Forelimb muscle (tissue), 1 donor: ENCODE measurements at regions not wholly inside any gene's neighbourhood (a gene's known extent, or its start where the extent isn't known, plus 50 kb on each side); places are given as distances from the start of the nearest gene placed in this dataset.

Experiments used
- DNase-seq: peaks from one replicate; pipeline ENCODE4 v3.0.0-alpha.2; 2013; ENCODE audit warnings: low read depth

DNA sequence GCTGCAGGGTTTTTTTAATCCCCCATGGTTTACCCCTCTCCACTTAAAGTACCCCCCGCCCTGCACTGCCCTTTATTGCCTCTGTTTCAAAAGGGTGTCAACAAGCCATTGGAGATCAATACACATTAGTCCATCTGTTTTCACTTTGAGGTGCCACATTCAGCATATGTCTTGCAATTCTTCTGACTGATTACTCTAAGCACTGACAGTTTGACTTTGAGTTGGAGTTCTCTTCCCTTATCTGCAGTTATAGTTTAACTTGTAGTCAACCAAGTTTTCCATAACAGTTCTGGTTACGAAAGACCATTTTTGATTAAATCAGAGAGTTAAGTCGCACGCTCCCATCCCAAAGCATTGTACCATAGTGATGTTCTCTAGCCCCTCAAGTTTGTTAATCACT, 260.8 kb upstream of the TBX3 start:
- DNase-seq: no peak

- no peak for DNase-seq
These were observed 259.6 kb upstream of the TBX3 start for GRCh38 chr12:114943601-114944000.

GRCh38 chr12:114938487-114939210, 254.7 kb upstream of the TBX3 start:
- DNase-seq: no peak

DNA sequence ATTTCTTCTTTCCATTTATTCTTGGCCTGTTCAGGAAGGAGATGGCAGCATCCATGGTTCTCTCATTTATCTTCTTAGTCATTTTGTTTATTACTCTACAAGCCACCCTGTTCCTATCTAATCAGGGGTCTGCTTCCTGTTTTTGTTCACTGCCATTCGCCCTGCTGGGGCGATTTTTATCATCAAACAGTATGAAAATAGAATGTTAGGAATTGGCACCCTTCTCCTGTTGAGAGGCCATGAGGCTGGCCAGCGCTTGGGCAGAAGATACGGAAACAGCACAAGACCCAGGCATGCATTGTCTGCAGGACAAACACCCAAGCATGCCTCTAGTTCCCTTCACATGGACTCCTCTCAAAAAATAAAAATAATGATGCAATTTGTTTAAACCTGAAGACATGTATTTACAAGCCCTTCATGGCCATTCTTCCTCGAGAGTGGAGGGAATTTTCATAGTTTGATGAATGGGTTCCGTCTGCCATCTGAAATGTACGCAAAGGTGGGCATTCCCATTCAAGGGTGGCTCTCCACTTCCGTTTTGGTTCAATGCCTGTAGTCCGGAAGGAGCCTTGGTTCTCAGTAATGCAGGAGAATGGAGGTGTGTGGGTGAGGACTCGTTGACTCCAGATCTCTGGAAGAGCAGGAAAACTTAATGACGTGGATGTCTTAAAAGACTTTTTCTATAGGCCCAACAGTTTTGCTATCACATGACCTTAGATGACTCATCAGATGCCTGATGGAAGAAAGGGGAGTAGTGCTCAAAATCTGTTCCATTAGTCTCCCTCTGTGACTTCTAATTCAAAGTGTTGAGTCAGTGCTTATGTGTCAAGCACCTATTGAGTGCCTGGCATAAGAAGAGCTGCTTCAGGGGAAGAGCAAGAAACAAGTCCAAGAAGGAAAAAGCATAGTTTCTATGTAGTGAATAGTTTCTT, 252.4 kb upstream of the TBX3 start:
- DNase-seq: no peak

GRCh38 chr12:114935658-114936057, 251.7 kb upstream of the TBX3 start:
- no peak for DNase-seq

DNA sequence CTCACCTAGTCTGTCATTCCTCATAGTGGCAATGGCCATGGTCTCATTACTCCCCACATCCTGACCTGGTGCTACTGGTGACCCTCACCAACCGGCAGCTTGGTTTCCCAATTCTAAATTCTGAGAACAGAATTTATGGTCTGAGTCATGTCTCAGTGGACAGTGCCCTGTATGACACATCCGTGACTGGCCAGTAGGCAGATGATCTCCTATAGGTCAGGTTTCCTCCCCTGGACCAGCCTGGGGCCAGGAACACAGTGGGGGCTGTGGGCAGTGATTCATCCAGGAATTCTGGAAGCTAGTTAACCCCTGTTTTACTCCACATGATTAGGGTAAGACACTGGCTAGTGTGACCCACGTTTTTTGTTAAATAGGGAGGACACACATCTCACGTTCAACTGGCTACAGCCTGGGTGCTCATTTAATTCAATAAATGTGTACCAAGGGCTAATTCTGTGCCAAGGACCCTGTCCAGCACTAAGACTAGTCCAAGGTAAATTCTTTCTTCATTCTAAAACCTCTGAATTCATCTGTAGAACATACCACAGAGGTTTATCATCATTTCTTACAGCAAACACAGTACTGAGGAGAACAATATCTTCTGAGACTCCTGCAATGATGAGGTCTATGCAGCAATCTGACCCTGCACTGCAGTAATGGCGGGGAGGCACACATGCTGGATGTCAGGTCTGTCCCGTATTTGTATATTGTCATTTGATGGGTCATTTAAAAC, 249.6 kb upstream of the TBX3 start:
- DNase-seq: no peak

DNA sequence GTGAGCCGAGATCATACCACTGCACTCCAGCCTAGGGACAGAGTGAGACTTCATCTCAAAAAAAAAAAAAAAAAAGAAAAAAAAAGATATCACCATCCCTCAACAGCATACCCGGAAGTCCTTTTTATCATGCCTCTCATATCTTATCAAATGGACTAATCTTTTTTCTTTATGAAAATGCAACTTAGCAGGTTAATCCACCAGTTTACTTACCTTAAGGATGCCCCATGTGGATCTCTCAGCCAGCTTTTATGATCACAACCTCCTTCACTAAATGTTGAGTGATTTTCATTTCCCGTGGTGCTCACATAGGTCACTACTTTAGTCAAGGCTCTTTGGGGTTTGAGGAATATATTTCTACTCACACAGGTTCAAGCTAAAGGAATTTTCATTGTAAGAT, 248.8 kb upstream of the TBX3 start:
- DNase-seq: no peak

DNA sequence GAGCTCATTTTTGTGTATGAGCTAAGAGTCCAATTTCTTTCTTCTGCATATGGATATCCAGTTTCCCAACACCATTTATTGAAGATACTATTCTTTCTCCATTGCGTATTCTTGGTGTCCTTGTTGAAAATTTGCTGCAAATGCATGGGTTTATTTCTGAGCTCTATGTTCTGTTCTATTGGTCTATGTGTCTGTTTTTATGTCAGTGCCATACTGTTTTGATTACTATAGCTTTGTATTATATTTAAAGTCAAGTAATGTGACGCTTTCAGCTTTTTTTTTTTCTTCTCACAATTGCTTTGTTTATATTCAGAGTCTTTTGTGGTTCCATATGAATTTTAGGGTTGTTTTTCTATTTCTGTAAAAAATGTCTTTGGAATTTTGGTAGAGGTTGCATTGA, 247.1 kb upstream of the TBX3 start:
- no peak for DNase-seq

DNA sequence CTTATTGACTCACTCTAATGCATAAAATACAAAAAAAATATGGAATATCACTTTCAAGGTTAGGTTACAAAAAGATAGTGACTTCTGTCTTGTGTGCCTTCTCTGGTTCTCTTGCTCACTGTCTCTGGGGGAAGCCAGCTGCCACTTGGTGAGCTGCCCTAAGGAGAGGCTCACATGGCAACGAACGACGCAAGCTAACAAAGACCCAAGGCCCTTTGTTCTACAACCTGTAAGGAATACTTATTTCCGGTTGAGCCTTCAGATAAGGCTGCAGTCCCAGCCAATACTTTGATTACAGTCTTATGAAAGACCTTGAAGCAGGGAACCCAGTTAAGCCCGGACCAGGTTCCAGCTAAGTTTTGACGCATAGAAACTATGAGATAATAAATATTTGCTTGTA, 242.4 kb upstream of the TBX3 start:
- no peak for DNase-seq

- DNase-seq: no peak
These were observed 241.0 kb upstream of the TBX3 start for GRCh38 chr12:114924946-114925475.

GRCh38 chr12:114921781-114922180, 237.8 kb upstream of the TBX3 start:
- DNase-seq: no peak

- DNase-seq: peak; percentile 62
These were observed 237.0 kb upstream of the TBX3 start for GRCh38 chr12:114920771-114921554.

DNA sequence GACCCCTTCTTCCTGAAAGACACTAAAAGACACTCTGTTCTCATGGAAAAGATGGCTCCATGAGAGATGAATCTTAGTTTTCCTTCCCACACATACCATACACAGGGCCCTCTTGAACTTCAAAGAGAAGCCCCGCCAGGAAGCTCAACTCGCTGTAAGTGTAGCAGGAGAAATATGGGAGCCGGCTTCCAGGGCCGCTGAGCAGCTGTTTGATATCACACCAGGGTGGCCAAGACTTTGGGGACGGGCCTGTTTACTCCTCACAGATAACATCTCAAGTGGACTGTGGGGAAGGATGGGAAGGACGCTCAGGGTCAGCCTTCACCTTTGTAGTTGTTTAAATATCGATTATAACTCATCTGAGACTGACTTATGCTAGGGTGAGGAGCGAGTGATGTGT, 235.5 kb upstream of the TBX3 start:
- no peak for DNase-seq

- no peak for DNase-seq
These were observed 234.7 kb upstream of the TBX3 start for GRCh38 chr12:114918535-114919233.

DNA sequence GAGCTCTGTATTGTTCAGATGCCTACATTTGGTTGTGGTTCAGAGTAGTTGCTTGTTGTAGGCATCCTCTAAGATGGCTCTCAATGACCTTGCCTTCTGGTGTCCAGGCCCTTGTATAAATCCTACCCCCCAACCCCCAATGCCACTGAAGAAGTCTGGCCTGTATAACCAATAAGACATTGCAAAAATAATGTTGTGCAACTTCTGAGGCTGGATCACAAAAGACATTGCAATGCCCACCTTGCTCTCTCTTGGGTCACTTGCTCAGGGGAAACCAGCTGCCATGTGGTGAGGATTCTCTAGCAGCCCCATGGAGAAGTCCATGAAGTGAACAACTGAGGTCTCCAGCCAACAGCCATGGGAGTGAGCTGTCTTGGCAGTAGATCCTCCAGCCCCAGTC, 234.0 kb upstream of the TBX3 start:
- DNase-seq: no peak

GRCh38 chr12:114917307-114917706, 233.3 kb upstream of the TBX3 start:
- no peak for DNase-seq

GRCh38 chr12:114916541-114916940, 232.6 kb upstream of the TBX3 start:
- DNase-seq: no peak

DNA sequence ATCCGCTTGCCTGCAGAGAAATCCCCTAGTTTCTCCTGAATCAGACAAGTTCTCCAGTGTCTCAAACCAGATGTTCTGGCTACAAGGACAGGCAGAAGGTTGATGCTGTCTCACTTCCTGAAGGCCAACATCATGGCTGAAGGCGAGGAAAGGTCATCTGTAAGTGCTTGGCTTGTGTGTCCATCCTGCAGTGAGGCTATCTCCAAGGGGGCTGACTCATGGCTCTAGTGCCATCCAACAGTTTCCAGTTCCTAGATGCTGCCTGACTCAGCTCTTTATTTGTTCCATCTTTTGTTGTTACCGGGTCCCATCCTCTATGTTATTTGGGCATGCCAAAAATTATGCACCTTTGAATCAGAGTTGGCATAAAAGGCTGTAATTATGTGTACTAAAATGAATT, 232.1 kb upstream of the TBX3 start:
- no peak for DNase-seq

DNA sequence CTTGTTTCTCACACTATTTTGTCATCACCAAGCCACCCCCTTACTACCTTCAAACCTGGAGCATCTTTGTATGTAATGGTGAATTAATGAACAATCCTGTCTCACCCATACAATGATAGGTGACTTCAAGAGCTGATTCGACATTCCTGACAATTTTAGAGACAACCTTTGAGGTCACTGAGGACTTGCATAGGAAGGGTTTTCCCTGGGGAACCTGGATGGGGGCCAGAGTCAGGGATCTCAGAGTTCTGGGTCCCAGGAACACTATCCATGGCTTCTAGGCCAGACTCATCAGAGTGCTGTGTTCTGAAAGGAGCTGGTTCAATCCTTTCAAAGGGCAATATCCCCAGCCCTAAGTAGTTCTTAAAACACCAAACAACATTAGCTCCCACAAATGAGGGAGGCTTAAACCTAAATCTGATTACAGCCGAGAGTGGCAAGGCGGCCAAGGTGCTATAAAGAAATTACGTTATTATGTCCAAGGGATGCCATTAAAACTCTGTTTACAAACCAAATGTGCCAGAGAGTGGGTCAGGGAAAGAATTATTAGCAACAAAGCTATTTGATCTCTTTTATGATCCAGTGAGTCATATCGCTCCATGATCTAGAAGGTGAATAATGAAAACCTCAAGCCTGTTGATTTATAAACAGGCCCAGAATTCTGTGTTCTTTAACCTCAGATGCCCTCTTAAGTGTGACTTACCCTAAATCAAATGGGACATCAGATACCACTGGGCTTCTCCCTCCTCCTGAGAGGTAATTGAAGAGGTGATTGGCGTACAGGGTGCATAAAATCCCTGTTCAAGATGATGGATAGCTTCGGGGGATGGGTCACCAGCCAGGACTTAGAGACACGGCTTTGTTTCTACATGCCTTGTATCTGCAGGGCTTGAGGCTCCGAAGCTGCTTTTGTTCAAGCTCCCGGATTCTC, 230.2 kb upstream of the TBX3 start:
- DNase-seq: no peak

- no peak for DNase-seq
These were observed 228.8 kb upstream of the TBX3 start for GRCh38 chr12:114912811-114913210.
